ENCODE measurements at regions not wholly inside any gene's neighbourhood (a gene's known extent, or its start where the extent isn't known, plus 50 kb on each side); places are given as distances from the start of the nearest gene placed in this dataset.

GRCh38 chrX:3465017-3465416 is 118.6 kb upstream of the MXRA5 start:
- H3K9me3 ChIP-seq (ENCODE audit: control insufficient read depth, insufficient read depth, low read depth, low read length) = no peaks in the 10 kb centered on the region
- no peaks in the 10 kb centered on the region for H3K4me1 ChIP-seq (ENCODE audit: control insufficient read depth, insufficient read depth, low read length)
- ChIA-PET CTCF (no interaction called here), POLR2A (no interaction called here)
- no peak overlapping the region for H3K27ac ChIP-seq (ENCODE audit: extremely low read depth, low read depth, low read length)
- no peak overlapping the region for H3K4me3 ChIP-seq (ENCODE audit: low read depth, low read length)
- no peaks in the 10 kb centered on the region for H3K36me3 ChIP-seq (ENCODE audit: control insufficient read depth in 2 of 2, insufficient read depth in 1 of 2, low read length in 2 of 2)
- TF ChIP-seq ZNF544 (tag by site-specific recombination; IDR thresholded peaks at IDR 0.05) (no peak), ZNF112 (tag by site-specific recombination; IDR thresholded peaks at IDR 0.05) (no peak), KLF7 (tag by site-specific recombination; IDR thresholded peaks at IDR 0.05; ENCODE audit: borderline replicate concordance) (no peak), GFI1B (tag by site-specific recombination; IDR thresholded peaks at IDR 0.05) (no peak), ZNF155 (tag by site-specific recombination; IDR thresholded peaks at IDR 0.05) (no peak), ZNF302 (tag by site-specific recombination; IDR thresholded peaks at IDR 0.05; ENCODE audit: low read depth) (no peak)

- no peaks in the 10 kb centered on the region for H3K36me3 ChIP-seq (ENCODE audit: control insufficient read depth in 2 of 2, insufficient read depth in 1 of 2, low read length in 2 of 2)
- no peak overlapping the region for H3K4me3 ChIP-seq (ENCODE audit: low read depth, low read length)
- no peaks in the 10 kb centered on the region for H3K4me1 ChIP-seq (ENCODE audit: control insufficient read depth, insufficient read depth, low read length)
- ChIA-PET CTCF (interaction anchor here (0.6 kb wide), 1 partner anchor 10 kb away, joined by 4 read pairs; no protein-coding TSS in a partner anchor), POLR2A (no interaction called here)
- no peak overlapping the region for H3K27ac ChIP-seq (ENCODE audit: extremely low read depth, low read depth, low read length)
- TF ChIP-seq, protein P1, sequence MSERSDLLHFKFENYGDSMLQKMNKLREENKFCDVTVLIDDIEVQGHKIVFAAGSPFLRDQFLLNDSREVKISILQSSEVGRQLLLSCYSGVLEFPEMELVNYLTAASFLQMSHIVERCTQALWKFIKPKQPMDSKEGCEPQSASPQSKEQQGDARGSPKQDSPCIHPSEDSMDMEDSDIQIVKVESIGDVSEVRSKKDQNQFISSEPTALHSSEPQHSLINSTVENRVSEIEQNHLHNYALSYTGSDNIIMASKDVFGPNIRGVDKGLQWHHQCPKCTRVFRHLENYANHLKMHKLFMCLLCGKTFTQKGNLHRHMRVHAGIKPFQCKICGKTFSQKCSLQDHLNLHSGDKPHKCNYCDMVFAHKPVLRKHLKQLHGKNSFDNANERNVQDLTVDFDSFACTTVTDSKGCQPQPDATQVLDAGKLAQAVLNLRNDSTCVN (tag by site-specific recombination; optimal IDR thresholded peaks at IDR 0.05) = no peak
- TF ChIP-seq SCRT1 (tag by site-specific recombination; IDR thresholded peaks at IDR 0.05; ENCODE audit: borderline replicate concordance) (no peak), ZNF391 (tag by site-specific recombination; IDR thresholded peaks at IDR 0.05; ENCODE audit: borderline replicate concordance, low read depth) (no peak), ZIC2 (tag by site-specific recombination; IDR thresholded peaks at IDR 0.05) (no peak), ZNF610 (tag by site-specific recombination; IDR thresholded peaks at IDR 0.05; ENCODE audit: borderline replicate concordance) (no peak), YY1 (tag by site-specific recombination; IDR thresholded peaks at IDR 0.05) (no peak), PRDM6 (tag by site-specific recombination; IDR thresholded peaks at IDR 0.05) (no peak), ZNF221 (tag by site-specific recombination; IDR thresholded peaks at IDR 0.05; ENCODE audit: borderline replicate concordance) (no peak), ZNF16 (tag by site-specific recombination; IDR thresholded peaks at IDR 0.05; ENCODE audit: low read depth) (no peak), ZNF24 (tag by site-specific recombination; IDR thresholded peaks at IDR 0.05) (no peak), AEBP2 (tag by site-specific recombination; IDR thresholded peaks at IDR 0.05; ENCODE audit: borderline replicate concordance) (no peak), ZNF112 (tag by site-specific recombination; IDR thresholded peaks at IDR 0.05) (no peak), GLI4 (tag by site-specific recombination; IDR thresholded peaks at IDR 0.05) (no peak), ZFP37 (tag by site-specific recombination; IDR thresholded peaks at IDR 0.05) (no peak), SP3 (tag by site-specific recombination; IDR thresholded peaks at IDR 0.05) (no peak)
- H3K9me3 ChIP-seq (ENCODE audit: control insufficient read depth, insufficient read depth, low read depth, low read length) = no peaks in the 10 kb centered on the region
Observed at GRCh38 chrX:3462166-3462508, 115.7 kb upstream of the MXRA5 start.
